ENCODE measurements at regions not wholly inside any gene's neighbourhood (a gene's known extent, or its start where the extent isn't known, plus 50 kb on each side); places are given as distances from the start of the nearest gene placed in this dataset.
"Not testable (repeated sequence)": the region's sequence is repeated elsewhere in the genome, so short reads cannot be mapped to it uniquely, and the experiment has no call there.

- no peak overlapping the region for H3K27ac Mint-ChIP-seq (ENCODE audit: unreplicated experiment)
- no peaks in the 10 kb centered on the region for H3K9me3 Mint-ChIP-seq (ENCODE audit: unreplicated experiment)
- no peaks in the 10 kb centered on the region for H3K27me3 Mint-ChIP-seq (ENCODE audit: unreplicated experiment)
- no peak overlapping the region for H3K4me3 Mint-ChIP-seq (ENCODE audit: unreplicated experiment)
- peaks cover 15% of the 10 kb centered on the region for H3K4me1 Mint-ChIP-seq (ENCODE audit: unreplicated experiment)
- TF ChIP-seq, protein P1, sequence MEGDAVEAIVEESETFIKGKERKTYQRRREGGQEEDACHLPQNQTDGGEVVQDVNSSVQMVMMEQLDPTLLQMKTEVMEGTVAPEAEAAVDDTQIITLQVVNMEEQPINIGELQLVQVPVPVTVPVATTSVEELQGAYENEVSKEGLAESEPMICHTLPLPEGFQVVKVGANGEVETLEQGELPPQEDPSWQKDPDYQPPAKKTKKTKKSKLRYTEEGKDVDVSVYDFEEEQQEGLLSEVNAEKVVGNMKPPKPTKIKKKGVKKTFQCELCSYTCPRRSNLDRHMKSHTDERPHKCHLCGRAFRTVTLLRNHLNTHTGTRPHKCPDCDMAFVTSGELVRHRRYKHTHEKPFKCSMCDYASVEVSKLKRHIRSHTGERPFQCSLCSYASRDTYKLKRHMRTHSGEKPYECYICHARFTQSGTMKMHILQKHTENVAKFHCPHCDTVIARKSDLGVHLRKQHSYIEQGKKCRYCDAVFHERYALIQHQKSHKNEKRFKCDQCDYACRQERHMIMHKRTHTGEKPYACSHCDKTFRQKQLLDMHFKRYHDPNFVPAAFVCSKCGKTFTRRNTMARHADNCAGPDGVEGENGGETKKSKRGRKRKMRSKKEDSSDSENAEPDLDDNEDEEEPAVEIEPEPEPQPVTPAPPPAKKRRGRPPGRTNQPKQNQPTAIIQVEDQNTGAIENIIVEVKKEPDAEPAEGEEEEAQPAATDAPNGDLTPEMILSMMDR (IDR thresholded peaks at IDR 0.05) = no peak
- no peaks in the 10 kb centered on the region for H3K36me3 Mint-ChIP-seq (ENCODE audit: unreplicated experiment)
- DNase-seq (ENCODE audit: extremely low spot score, unreplicated experiment) = no peak
Observed at GRCh38 chr6:112477125-112477524, 130.0 kb downstream of the RFPL4B start.

- Mint-ChIP-seq H3K9me3 (ENCODE audit: unreplicated experiment) (no peaks in the 10 kb centered on the region), H3K36me3 (ENCODE audit: unreplicated experiment) (no peaks in the 10 kb centered on the region), H3K4me3 (ENCODE audit: unreplicated experiment) (no peak overlapping the region), H3K4me1 (ENCODE audit: unreplicated experiment) (peaks cover 15% of the 10 kb centered on the region), H3K27me3 (ENCODE audit: unreplicated experiment) (no peaks in the 10 kb centered on the region), H3K27ac (ENCODE audit: unreplicated experiment) (peak overlapping the region; percentile 2)
- TF ChIP-seq, protein P1 (IDR thresholded peaks at IDR 0.05) = no peak
- DNase-seq (ENCODE audit: extremely low spot score, unreplicated experiment) = no peak
Observed at GRCh38 chr6:112478036-112478435, 130.9 kb downstream of the RFPL4B start.

GRCh38 chr6:112479975-112480374 lies 132.8 kb downstream of the RFPL4B start:
- not testable (repeated sequence) for DNase-seq (ENCODE audit: extremely low spot score, unreplicated experiment); H3K27ac Mint-ChIP-seq (ENCODE audit: unreplicated experiment); H3K27me3 Mint-ChIP-seq (ENCODE audit: unreplicated experiment); H3K9me3 Mint-ChIP-seq (ENCODE audit: unreplicated experiment); H3K4me3 Mint-ChIP-seq (ENCODE audit: unreplicated experiment); H3K36me3 Mint-ChIP-seq (ENCODE audit: unreplicated experiment)
- peaks cover 18% of the 10 kb centered on the region for H3K4me1 Mint-ChIP-seq (ENCODE audit: unreplicated experiment)

GRCh38 chr6:112480553-112480952 lies 133.4 kb downstream of the RFPL4B start:
- DNase-seq (ENCODE audit: extremely low spot score, unreplicated experiment) = no peak
- Mint-ChIP-seq H3K4me3 (ENCODE audit: unreplicated experiment) (no peak overlapping the region), H3K27ac (ENCODE audit: unreplicated experiment) (no peak overlapping the region), H3K27me3 (ENCODE audit: unreplicated experiment) (no peaks in the 10 kb centered on the region), H3K9me3 (ENCODE audit: unreplicated experiment) (no peaks in the 10 kb centered on the region), H3K4me1 (ENCODE audit: unreplicated experiment) (peaks cover 18% of the 10 kb centered on the region), H3K36me3 (ENCODE audit: unreplicated experiment) (no peaks in the 10 kb centered on the region)
- TF ChIP-seq, protein P1 (IDR thresholded peaks at IDR 0.05) = no peak

GRCh38 chr6:112481211-112481610 lies 134.1 kb downstream of the RFPL4B start:
- TF ChIP-seq, protein P1 (IDR thresholded peaks at IDR 0.05) = no peak
- peaks cover 21% of the 10 kb centered on the region for H3K4me1 Mint-ChIP-seq (ENCODE audit: unreplicated experiment)
- H3K27ac Mint-ChIP-seq (ENCODE audit: unreplicated experiment) = no peak overlapping the region
- H3K4me3 Mint-ChIP-seq (ENCODE audit: unreplicated experiment) = no peak overlapping the region
- no peaks in the 10 kb centered on the region for H3K27me3 Mint-ChIP-seq (ENCODE audit: unreplicated experiment)
- H3K9me3 Mint-ChIP-seq (ENCODE audit: unreplicated experiment) = no peaks in the 10 kb centered on the region
- DNase-seq (ENCODE audit: extremely low spot score, unreplicated experiment) = no peak
- H3K36me3 Mint-ChIP-seq (ENCODE audit: unreplicated experiment) = no peaks in the 10 kb centered on the region

- no peak overlapping the region for H3K27ac Mint-ChIP-seq (ENCODE audit: unreplicated experiment)
- no peak overlapping the region for H3K4me3 Mint-ChIP-seq (ENCODE audit: unreplicated experiment)
- no peaks in the 10 kb centered on the region for H3K9me3 Mint-ChIP-seq (ENCODE audit: unreplicated experiment)
- H3K4me1 Mint-ChIP-seq (ENCODE audit: unreplicated experiment) = peaks cover 26% of the 10 kb centered on the region
- no peaks in the 10 kb centered on the region for H3K27me3 Mint-ChIP-seq (ENCODE audit: unreplicated experiment)
- no peak for DNase-seq (ENCODE audit: extremely low spot score, unreplicated experiment)
- no peaks in the 10 kb centered on the region for H3K36me3 Mint-ChIP-seq (ENCODE audit: unreplicated experiment)
- TF ChIP-seq, protein P1 (IDR thresholded peaks at IDR 0.05) = no peak
Observed at GRCh38 chr6:112482373-112482772, 135.2 kb downstream of the RFPL4B start.

All from osteocyte (in vitro differentiated cells).